ENCODE measurements at regions not wholly inside any gene's neighbourhood (a gene's known extent, or its start where the extent isn't known, plus 50 kb on each side); places are given as distances from the start of the nearest gene placed in this dataset.
A peak's percentile ranks its signal among the peaks of the same experiment; 100 is the strongest.

GRCh38 chr15:20348900-20349773, 192.5 kb downstream of the GOLGA6L6 start:
- no peaks in the 10 kb centered on the region for H3K9me3 ChIP-seq (ENCODE audit: insufficient read depth, low read depth)
- H2AFZ ChIP-seq = no peak overlapping the region
- intact Hi-C loops (cut with micrococcal nuclease; ENCODE audit: unreplicated experiment) = loop anchor here (1.0 kb wide), 1 partner anchor 7 kb away; no protein-coding TSS in a partner anchor
- peaks cover 61% of the 10 kb centered on the region for H3K27me3 ChIP-seq (ENCODE audit: insufficient read depth, low read depth)
- TF ChIP-seq EZH2 (IDR thresholded peaks at IDR 0.05; ENCODE audit: low read depth) = no peak
- TF ChIP-seq, protein P1, sequence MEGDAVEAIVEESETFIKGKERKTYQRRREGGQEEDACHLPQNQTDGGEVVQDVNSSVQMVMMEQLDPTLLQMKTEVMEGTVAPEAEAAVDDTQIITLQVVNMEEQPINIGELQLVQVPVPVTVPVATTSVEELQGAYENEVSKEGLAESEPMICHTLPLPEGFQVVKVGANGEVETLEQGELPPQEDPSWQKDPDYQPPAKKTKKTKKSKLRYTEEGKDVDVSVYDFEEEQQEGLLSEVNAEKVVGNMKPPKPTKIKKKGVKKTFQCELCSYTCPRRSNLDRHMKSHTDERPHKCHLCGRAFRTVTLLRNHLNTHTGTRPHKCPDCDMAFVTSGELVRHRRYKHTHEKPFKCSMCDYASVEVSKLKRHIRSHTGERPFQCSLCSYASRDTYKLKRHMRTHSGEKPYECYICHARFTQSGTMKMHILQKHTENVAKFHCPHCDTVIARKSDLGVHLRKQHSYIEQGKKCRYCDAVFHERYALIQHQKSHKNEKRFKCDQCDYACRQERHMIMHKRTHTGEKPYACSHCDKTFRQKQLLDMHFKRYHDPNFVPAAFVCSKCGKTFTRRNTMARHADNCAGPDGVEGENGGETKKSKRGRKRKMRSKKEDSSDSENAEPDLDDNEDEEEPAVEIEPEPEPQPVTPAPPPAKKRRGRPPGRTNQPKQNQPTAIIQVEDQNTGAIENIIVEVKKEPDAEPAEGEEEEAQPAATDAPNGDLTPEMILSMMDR (conservative IDR thresholded peaks at IDR 0.05) = no peak
- no peak overlapping the region for H3K4me3 ChIP-seq
- no peaks in the 10 kb centered on the region for H3K9me2 ChIP-seq (ENCODE audit: insufficient read depth)
- H3K79me2 ChIP-seq (ENCODE audit: low read depth) = no peaks in the 10 kb centered on the region
- POLR2A ChIA-PET (ENCODE audit: unreplicated experiment) = no interaction called here
- no TSS peak for BruUV-seq (replicated peaks)
- no peaks in the 10 kb centered on the region for H4K20me1 ChIP-seq (ENCODE audit: insufficient read depth)
- H3K4me1 ChIP-seq (replicated peaks; ENCODE audit: insufficient read depth) = no peaks in the 10 kb centered on the region
- no peaks in the 10 kb centered on the region for H3F3A ChIP-seq (ENCODE audit: insufficient read depth, low read depth)
- H3K4me2 ChIP-seq = no peak overlapping the region
- CTCF ChIA-PET = no interaction called here
- DNase-seq = no peak
- H3K27ac ChIP-seq = no peak overlapping the region
- H3K36me3 ChIP-seq (ENCODE audit: low read depth) = no peaks in the 10 kb centered on the region

DNA sequence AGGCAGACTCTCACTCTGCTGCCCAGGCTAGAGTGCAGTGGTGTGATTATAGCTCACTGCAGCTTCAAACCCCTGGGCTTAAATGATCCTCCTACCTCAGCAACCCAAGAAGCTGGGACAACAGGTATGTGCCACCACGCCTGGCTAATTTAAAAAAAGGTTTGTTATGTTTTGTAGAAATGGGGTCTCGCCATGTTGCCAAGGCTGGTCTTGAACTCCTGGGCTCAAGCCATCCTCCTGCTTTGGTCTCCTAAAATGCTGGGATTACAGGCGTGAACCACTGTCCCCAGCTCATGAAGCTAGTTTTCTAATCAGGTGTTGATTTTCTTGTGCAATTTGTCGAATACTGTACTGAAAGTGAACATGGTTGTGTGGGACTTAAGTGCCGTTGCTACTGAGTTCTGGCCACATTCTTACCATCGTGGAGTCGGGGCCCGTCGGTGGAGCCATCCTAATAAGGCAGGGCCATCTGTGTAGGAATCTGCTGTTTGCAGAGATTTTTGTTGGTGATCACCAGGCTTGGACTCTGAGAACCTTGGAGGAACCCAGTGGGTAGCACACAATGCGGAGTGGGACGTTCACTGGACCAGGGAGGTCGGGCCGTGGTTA, 193.2 kb downstream of the GOLGA6L6 start:
- Histone ChIP-seq H3K36me3 (ENCODE audit: low read depth) (no peaks in the 10 kb centered on the region), H3F3A (ENCODE audit: insufficient read depth, low read depth) (no peaks in the 10 kb centered on the region), H3K79me2 (ENCODE audit: low read depth) (no peaks in the 10 kb centered on the region), H2AFZ (no peak overlapping the region), H3K9me2 (ENCODE audit: insufficient read depth) (no peaks in the 10 kb centered on the region), H3K27me3 (ENCODE audit: insufficient read depth, low read depth) (peaks cover 54% of the 10 kb centered on the region), H3K4me3 (no peak overlapping the region), H3K4me1 (replicated peaks; ENCODE audit: insufficient read depth) (no peaks in the 10 kb centered on the region), H3K27ac (no peak overlapping the region), H3K4me2 (no peak overlapping the region), H4K20me1 (ENCODE audit: insufficient read depth) (no peaks in the 10 kb centered on the region), H3K9me3 (ENCODE audit: insufficient read depth, low read depth) (no peaks in the 10 kb centered on the region)
- POLR2A ChIA-PET (ENCODE audit: unreplicated experiment) = interaction anchor here (0.7 kb wide), 1 partner anchor 74 kb away, joined by 8 read pairs; no protein-coding TSS in a partner anchor
- no peak for DNase-seq
- intact Hi-C loops (cut with micrococcal nuclease; ENCODE audit: unreplicated experiment) = loop anchor here (1.0 kb wide), 1 partner anchor 8 kb away; no protein-coding TSS in a partner anchor
- BruUV-seq (replicated peaks) = no TSS peak
- no peak for TF ChIP-seq EZH2 (IDR thresholded peaks at IDR 0.05; ENCODE audit: low read depth)
- TF ChIP-seq, protein P1 (conservative IDR thresholded peaks at IDR 0.05) = no peak
- CTCF ChIA-PET = no interaction called here

GRCh38 chr15:20346082-20346805, 195.4 kb downstream of the GOLGA6L6 start:
- peaks cover 36% of the 10 kb centered on the region for H3K27me3 ChIP-seq (ENCODE audit: insufficient read depth, low read depth)
- no peaks in the 10 kb centered on the region for H3K4me1 ChIP-seq (replicated peaks; ENCODE audit: insufficient read depth)
- H3K9me2 ChIP-seq (ENCODE audit: insufficient read depth) = no peaks in the 10 kb centered on the region
- ChIA-PET CTCF (no interaction called here), POLR2A (ENCODE audit: unreplicated experiment) (no interaction called here)
- no peaks in the 10 kb centered on the region for H4K20me1 ChIP-seq (ENCODE audit: insufficient read depth)
- H3K4me3 ChIP-seq = no peak overlapping the region
- no peaks in the 10 kb centered on the region for H3K36me3 ChIP-seq (ENCODE audit: low read depth)
- BruUV-seq (replicated peaks) = no TSS peak
- H3K4me2 ChIP-seq = no peak overlapping the region
- H3K9me3 ChIP-seq (ENCODE audit: insufficient read depth, low read depth) = no peaks in the 10 kb centered on the region
- no peak overlapping the region for H3K27ac ChIP-seq
- no peaks in the 10 kb centered on the region for H3K79me2 ChIP-seq (ENCODE audit: low read depth)
- intact Hi-C loops (cut with micrococcal nuclease; ENCODE audit: unreplicated experiment) = no loop called here
- TF ChIP-seq EZH2 (IDR thresholded peaks at IDR 0.05; ENCODE audit: low read depth) = no peak
- TF ChIP-seq, protein P1 (conservative IDR thresholded peaks at IDR 0.05) = no peak
- no peaks in the 10 kb centered on the region for H3F3A ChIP-seq (ENCODE audit: insufficient read depth, low read depth)
- DNase-seq = peak in 1 of 2 experiments; percentile 22
- no peak overlapping the region for H2AFZ ChIP-seq
